ENCODE measurements at regions not wholly inside any gene's neighbourhood (a gene's known extent, or its start where the extent isn't known, plus 50 kb on each side); places are given as distances from the start of the nearest gene placed in this dataset.

DNA sequence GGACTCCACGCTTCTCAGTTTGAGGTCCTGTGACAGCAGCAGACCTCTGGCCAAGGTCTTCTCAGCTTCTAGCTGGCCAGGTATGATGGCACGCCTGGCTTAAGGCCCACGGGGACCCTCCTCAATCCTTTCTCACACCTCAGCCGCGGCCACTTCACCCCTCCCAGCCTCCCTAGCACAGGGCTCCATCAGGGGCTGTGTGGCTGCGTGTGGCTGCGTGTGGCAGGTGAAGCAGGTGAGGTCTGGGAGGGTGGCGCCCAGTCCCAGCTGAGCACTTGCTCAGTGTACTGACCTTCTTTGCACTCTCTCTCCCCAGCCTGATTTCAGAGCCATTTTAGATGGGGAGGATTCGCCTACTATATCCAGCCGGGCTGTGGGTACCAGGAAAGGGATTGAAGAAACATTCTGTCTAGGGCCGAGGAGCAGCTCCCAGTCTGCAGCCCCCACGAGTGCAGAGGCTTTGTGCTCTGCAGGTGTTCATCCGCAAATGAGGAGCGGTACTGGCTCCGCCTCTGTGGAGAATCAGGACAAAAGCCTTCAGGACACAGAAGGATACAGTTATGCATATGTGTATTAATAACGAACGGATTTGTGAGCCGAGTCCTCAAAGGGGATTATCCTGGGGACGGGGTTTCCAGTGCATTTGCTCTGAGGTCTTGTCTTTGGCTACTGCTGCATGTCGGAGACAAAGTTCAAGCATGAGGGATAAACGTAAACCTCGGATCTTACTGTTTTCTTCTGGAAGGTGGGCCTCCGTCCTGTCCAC, 236.9 kb upstream of the RAB6C start:
- TF ChIP-seq, protein P1, sequence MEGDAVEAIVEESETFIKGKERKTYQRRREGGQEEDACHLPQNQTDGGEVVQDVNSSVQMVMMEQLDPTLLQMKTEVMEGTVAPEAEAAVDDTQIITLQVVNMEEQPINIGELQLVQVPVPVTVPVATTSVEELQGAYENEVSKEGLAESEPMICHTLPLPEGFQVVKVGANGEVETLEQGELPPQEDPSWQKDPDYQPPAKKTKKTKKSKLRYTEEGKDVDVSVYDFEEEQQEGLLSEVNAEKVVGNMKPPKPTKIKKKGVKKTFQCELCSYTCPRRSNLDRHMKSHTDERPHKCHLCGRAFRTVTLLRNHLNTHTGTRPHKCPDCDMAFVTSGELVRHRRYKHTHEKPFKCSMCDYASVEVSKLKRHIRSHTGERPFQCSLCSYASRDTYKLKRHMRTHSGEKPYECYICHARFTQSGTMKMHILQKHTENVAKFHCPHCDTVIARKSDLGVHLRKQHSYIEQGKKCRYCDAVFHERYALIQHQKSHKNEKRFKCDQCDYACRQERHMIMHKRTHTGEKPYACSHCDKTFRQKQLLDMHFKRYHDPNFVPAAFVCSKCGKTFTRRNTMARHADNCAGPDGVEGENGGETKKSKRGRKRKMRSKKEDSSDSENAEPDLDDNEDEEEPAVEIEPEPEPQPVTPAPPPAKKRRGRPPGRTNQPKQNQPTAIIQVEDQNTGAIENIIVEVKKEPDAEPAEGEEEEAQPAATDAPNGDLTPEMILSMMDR (IDR thresholded peaks at IDR 0.05), result no peak
- TF ChIP-seq MAX (IDR thresholded peaks at IDR 0.05; ENCODE audit: low read depth) (no peak), TAF1 (IDR thresholded peaks at IDR 0.05; ENCODE audit: borderline replicate concordance, low read depth, low read length) (no peak)

All from SK-N-SH (cell line).